ENCODE measurements at regions not wholly inside any gene's neighbourhood (a gene's known extent, or its start where the extent isn't known, plus 50 kb on each side); places are given as distances from the start of the nearest gene placed in this dataset.

DNA sequence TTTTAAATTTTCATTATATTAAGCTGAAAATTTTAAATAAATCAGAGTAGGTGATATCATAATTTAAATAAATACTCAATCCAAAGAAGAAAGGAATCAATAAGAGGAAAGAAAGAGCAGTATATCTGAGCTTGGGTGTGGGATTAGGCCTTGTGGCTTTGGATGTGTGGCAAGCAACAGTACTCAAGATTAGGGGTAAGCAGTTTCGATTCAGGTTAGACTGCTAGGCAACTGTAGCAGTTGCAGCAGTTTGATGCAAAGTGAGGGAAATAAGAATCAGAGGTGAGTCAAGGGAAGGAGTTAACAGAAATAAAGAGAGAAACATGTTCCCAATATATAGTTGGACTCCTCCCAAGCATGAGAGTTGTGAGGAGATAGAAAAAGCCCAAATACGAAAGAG, 599.6 kb upstream of the KLHL4 start:
- TF ChIP-seq KAT8 (CRISPR knock-in tag; IDR thresholded peaks at IDR 0.05): no peak
- no peak for TF ChIP-seq POLR2AphosphoS5 (IDR thresholded peaks at IDR 0.05; ENCODE audit: low read depth, low read length)
- TF ChIP-seq IKZF4 (CRISPR knock-in tag; IDR thresholded peaks at IDR 0.05; ENCODE audit: borderline replicate concordance, low read depth, not compliant biosample characterization): no peak
- TF ChIP-seq FOXO4 (CRISPR knock-in tag; conservative IDR thresholded peaks at IDR 0.05): no peak
- TF ChIP-seq ZNF746 (CRISPR knock-in tag; IDR thresholded peaks at IDR 0.05): no peak
- TF ChIP-seq, protein P1, sequence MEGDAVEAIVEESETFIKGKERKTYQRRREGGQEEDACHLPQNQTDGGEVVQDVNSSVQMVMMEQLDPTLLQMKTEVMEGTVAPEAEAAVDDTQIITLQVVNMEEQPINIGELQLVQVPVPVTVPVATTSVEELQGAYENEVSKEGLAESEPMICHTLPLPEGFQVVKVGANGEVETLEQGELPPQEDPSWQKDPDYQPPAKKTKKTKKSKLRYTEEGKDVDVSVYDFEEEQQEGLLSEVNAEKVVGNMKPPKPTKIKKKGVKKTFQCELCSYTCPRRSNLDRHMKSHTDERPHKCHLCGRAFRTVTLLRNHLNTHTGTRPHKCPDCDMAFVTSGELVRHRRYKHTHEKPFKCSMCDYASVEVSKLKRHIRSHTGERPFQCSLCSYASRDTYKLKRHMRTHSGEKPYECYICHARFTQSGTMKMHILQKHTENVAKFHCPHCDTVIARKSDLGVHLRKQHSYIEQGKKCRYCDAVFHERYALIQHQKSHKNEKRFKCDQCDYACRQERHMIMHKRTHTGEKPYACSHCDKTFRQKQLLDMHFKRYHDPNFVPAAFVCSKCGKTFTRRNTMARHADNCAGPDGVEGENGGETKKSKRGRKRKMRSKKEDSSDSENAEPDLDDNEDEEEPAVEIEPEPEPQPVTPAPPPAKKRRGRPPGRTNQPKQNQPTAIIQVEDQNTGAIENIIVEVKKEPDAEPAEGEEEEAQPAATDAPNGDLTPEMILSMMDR (CRISPR knock-in tag; IDR thresholded peaks at IDR 0.05): no peak
- TF ChIP-seq, protein P2, sequence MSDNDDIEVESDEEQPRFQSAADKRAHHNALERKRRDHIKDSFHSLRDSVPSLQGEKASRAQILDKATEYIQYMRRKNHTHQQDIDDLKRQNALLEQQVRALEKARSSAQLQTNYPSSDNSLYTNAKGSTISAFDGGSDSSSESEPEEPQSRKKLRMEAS (IDR thresholded peaks at IDR 0.05): no peak
- TF ChIP-seq PTBP1 (IDR thresholded peaks at IDR 0.05; ENCODE audit: low read depth, low read length, poor library complexity, severe bottlenecking): no peak
- TF ChIP-seq POLR2A (IDR thresholded peaks at IDR 0.05; ENCODE audit: insufficient read depth in 1 of 2, low read depth in 2 of 2, low read length in 2 of 2): no peak

Data from HepG2 (cell line).